Esophagus squamous epithelium (tissue), 4 donors: ENCODE measurements at regions not wholly inside any gene's neighbourhood (a gene's known extent, or its start where the extent isn't known, plus 50 kb on each side); places are given as distances from the start of the nearest gene placed in this dataset.

Experiments
- POLR2A ChIP-seq, 4 donors: fragments of 450-650 bp; IDR thresholded peaks; one replicate each; pipeline ENCODE4 v1.6.1; 2017; ENCODE audit warnings: antibody characterized with exemption in 4 of 4, mild to moderate bottlenecking in 4 of 4, moderate library complexity in 3 of 4
- TF ChIP-seq, protein P1 (sequence below), 6 experiments: fragments of 450-650 bp in 4 of 6; fragments of 200-600 bp in 2 of 6; sonication (generic) in 2 of 6; IDR thresholded peaks; one replicate each; pipeline ENCODE4 v1.5.1; 2016 to 2019; ENCODE audit warnings: antibody characterized with exemption in 6 of 6, mild to moderate bottlenecking in 4 of 6, moderate library complexity in 4 of 6

DNA sequence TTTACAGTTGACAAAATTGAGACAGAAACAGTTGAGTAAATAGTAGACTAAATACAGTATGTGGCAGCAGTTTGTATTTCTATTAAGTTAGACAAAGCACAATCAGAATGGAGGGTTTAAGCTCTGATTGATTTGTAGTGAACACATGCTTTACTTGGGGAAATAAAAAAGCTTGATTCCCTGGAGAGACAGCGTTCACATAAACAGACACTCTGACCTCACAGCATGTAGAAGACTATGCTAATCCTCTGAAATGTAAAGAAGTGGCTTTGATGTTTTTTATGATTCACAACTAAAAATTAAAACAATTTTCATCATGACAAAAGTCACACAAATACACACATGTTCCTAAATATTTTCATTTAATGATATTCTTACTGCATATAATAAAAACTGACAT, 126.9 kb upstream of the FAM83B start:
- TF ChIP-seq, protein P1, sequence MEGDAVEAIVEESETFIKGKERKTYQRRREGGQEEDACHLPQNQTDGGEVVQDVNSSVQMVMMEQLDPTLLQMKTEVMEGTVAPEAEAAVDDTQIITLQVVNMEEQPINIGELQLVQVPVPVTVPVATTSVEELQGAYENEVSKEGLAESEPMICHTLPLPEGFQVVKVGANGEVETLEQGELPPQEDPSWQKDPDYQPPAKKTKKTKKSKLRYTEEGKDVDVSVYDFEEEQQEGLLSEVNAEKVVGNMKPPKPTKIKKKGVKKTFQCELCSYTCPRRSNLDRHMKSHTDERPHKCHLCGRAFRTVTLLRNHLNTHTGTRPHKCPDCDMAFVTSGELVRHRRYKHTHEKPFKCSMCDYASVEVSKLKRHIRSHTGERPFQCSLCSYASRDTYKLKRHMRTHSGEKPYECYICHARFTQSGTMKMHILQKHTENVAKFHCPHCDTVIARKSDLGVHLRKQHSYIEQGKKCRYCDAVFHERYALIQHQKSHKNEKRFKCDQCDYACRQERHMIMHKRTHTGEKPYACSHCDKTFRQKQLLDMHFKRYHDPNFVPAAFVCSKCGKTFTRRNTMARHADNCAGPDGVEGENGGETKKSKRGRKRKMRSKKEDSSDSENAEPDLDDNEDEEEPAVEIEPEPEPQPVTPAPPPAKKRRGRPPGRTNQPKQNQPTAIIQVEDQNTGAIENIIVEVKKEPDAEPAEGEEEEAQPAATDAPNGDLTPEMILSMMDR (IDR thresholded peaks at IDR 0.05) = no peak
- no peak for TF ChIP-seq POLR2A (IDR thresholded peaks at IDR 0.05)
